ENCODE measurements at regions not wholly inside any gene's neighbourhood (a gene's known extent, or its start where the extent isn't known, plus 50 kb on each side); places are given as distances from the start of the nearest gene placed in this dataset.

DNA sequence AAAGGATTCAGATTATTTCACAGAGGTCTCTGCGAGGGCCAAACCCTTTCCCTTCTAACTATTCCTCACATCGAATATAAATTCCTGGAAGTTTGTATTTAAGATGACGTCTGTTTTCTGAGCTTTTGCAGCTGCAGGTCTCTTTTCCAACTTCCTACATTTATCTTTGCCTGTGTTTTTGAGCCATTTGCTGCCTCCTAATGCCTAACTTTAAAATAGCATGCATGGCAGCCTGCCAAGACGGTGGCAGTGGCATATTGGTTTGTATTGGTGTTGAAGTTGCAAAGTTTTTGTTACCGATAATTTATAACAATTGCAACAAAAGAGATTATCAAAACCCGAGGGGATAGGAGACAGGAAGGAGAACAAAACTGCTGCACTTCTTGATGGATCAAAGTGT, 187.1 kb upstream of the DNAJC19 start:
- no peak for TF ChIP-seq POLR2A (IDR thresholded peaks at IDR 0.05; ENCODE audit: low read depth, low read length)
- no peak for TF ChIP-seq POLR2AphosphoS5 (IDR thresholded peaks at IDR 0.05; ENCODE audit: low read depth, low read length)
